ENCODE measurements at regions not wholly inside any gene's neighbourhood (a gene's known extent, or its start where the extent isn't known, plus 50 kb on each side); places are given as distances from the start of the nearest gene placed in this dataset.

- DNase-seq, result no peak
These were observed 325.9 kb downstream of the COL12A1 start for GRCh38 chr6:74879976-74880375.

DNA sequence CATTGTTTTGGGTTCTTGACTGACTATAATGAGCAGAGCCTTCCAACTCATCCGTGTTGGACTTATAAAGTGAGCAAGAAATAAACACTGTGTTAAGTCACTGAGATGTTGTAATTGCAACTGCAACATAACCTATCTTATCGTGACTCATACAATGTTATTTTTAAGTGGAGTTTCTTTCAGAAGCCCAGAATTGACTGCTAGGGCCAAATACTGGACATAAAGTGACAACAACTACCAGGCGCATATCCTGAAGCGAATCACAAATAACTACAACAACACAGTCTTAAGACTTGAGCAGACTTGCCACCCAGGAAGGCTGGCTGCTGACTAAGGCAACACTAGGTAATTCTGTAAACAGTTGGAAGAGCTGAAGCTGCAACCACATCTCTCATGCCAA, 326.6 kb downstream of the COL12A1 start:
- no peak for DNase-seq

GRCh38 chr6:74875193-74875592, 330.7 kb downstream of the COL12A1 start:
- no peak for DNase-seq

- DNase-seq, result no peak
These were observed 332.9 kb downstream of the COL12A1 start for GRCh38 chr6:74872754-74873476.

DNA sequence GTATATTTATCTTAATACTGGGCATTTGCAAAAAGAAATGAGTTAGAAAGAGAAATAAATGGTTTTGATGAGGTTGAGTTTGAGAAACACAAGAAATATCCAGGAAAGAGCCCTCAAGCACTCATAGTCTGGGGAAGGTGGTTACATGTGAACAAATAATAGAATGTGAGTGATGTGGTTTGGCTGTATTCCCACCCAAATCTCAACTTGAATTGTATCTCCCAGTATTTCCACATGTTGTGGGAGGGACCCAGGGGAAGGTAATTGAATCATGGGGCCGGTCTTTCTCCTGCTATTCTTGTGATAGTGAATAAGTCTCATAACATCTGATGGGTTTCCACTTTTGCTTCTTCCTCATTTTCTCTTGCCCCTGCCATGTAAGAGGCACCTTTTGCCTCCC, 334.1 kb downstream of the COL12A1 start:
- DNase-seq, result no peak

- no peak for DNase-seq
These were observed 335.4 kb downstream of the COL12A1 start for GRCh38 chr6:74870403-74870802.

DNA sequence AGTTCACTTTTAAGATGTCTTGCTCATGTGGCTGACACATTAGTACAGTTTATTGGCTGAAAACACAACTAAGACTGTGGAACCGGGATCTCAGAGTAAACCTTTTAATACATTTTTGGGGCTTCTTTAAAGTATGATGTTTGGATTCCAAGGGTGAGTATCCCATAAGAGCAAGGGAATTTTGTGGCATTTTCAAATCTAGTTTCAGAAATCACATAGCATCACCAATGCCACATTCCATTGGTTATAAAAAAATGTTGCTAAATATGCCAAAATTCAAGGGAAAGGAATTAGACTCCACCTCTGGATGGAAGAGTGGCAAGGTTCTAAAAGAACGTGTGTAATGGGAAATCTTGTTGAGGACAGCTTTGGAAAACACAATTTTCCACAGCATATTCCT, 338.6 kb downstream of the COL12A1 start:
- no peak for DNase-seq

- no peak for DNase-seq
These were observed 341.9 kb downstream of the COL12A1 start for GRCh38 chr6:74863968-74864367.

- no peak for DNase-seq
These were observed 345.4 kb downstream of the COL12A1 start for GRCh38 chr6:74860456-74860855.

GRCh38 chr6:74857157-74857556, 348.7 kb downstream of the COL12A1 start:
- DNase-seq, result no peak

DNA sequence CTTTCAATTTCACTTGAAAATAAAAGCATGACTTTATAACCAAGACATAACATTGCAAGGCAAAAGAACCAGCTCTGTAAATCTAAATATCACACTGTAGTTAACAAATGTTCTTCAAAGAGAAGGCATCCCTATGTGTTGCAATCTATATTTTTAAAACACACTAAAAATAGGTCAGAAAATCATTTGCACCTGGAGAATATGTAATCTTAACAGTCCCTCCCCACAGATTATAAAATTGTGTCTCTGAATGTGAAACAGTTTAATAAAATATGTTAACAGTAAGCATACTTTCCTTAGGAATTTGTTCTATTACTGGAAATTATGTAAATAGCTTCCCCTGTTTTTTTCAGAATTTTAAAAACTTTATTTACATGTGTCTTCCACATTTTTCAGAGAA, 351.9 kb downstream of the COL12A1 start:
- DNase-seq, result no peak

- DNase-seq, result peak; percentile 17
These were observed 354.3 kb downstream of the COL12A1 start for GRCh38 chr6:74851596-74851995.

GRCh38 chr6:74840953-74841352, 364.9 kb downstream of the COL12A1 start:
- DNase-seq, result no peak

- DNase-seq, result peak; percentile 15
These were observed 370.9 kb downstream of the COL12A1 start for GRCh38 chr6:74834967-74835366.

GRCh38 chr6:74826263-74826662, 379.6 kb downstream of the COL12A1 start:
- DNase-seq, result peak; percentile 64

- no peak for DNase-seq
These were observed 391.4 kb downstream of the COL12A1 start for GRCh38 chr6:74814440-74814839.

- no peak for DNase-seq
These were observed 398.2 kb downstream of the COL12A1 start for GRCh38 chr6:74807674-74808073.

DNA sequence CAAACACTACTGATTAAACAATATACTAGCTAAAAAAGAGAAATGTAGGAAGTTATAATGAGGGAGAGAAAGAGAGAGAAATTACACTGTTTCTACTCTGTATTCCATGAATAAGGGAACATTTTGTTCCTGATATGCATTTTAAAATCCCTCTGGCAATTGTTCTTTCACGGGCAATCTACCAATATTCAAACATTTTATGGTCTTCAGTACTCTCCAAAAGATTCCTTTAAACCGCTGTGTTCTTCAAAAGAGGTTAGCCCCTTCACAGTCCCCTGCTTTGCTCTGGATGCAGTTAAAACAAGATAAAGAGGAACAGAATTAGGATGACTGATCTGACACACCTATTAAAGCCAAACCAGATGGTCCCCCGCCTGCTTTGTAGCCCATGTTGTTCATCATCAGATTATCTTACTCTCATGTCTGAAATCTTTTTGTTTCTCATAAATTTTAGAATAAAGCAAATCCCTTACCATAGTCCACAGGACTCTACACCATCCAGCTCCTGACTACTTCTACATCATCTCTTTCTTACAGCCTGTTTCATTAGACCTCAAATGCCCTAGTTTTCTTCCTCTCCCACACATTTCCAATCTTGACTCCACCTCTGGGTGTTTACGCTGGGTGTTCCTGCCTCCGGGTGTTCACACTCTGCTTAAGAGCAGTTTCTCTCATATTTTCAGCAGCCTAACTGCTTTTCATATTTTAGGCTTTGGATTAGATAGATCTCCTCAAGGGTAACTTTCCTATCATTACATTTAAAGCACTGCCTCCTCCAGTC, 399.7 kb downstream of the COL12A1 start:
- DNase-seq, result peak; percentile 72

DNA sequence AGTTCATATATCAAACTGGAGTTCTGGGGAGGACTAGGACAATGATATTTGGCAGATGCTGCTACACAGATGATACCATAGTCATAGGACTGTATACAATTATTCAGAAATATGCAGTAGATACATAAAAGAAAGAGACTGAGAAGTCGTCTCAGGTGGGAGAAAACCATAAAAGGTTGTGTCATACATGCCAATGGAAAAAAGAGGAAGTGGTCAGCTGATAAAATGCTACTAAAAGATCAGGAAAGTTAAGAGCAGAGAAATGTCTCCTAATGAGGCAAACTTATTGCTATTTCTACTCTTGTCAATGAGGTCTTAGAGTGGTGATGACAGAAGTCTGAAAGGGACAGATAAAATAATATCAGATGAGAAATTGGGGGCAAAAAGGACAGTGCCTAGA, 407.6 kb downstream of the COL12A1 start:
- no peak for DNase-seq

DNA sequence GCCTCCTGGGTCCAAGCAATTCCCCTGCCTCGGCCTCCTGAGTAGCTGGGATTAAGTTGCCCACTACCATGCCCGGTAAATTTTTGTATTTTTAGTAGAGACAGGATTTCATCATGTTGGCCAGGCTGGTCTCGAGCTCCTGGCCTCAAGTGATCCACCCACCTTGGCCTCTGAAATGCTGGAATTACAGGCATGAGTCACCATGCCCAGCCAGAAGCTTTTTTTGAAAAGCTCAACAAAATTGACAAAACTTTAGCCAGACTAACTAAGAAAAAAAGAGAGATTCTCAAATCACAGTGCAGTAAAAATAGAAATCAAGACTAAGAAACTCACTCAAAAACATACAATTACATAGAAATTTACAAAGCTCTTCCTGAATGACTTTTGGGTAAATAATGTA, 420.6 kb downstream of the COL12A1 start:
- DNase-seq, result no peak

- peak; percentile 41 for DNase-seq
These were observed 423.5 kb downstream of the COL12A1 start for GRCh38 chr6:74782346-74782745.

DNA sequence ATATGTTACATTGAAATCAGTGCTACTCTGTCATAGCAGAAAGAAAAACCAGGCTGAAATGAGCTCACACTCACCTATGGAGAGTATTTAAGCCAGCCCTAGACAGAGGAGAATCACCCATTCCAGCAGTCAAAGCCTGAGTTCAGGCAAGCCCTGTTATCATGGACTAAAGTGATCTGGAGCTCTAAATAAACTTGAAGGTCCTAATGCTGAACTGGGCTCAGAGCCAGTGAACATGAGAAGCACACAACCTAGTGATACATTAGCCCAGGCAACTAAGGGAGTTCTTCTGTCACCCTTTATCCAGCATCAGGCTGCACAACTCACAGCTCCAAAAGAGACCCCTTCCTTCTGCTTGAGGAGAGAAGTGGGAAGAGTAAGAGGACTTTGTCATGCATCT, 425.0 kb downstream of the COL12A1 start:
- DNase-seq, result no peak

- no peak for DNase-seq
These were observed 437.1 kb downstream of the COL12A1 start for GRCh38 chr6:74768738-74769137.

GRCh38 chr6:74768120-74768519, 437.7 kb downstream of the COL12A1 start:
- DNase-seq, result no peak

Measured in muscle of arm (tissue), 1 donor.